ENCODE measurements at regions not wholly inside any gene's neighbourhood (a gene's known extent, or its start where the extent isn't known, plus 50 kb on each side); places are given as distances from the start of the nearest gene placed in this dataset.

- in situ Hi-C loops (cut with HindIII; ENCODE audit: low sequenced_read_pairs) = no loop called here
- TF ChIP-seq, protein P1, sequence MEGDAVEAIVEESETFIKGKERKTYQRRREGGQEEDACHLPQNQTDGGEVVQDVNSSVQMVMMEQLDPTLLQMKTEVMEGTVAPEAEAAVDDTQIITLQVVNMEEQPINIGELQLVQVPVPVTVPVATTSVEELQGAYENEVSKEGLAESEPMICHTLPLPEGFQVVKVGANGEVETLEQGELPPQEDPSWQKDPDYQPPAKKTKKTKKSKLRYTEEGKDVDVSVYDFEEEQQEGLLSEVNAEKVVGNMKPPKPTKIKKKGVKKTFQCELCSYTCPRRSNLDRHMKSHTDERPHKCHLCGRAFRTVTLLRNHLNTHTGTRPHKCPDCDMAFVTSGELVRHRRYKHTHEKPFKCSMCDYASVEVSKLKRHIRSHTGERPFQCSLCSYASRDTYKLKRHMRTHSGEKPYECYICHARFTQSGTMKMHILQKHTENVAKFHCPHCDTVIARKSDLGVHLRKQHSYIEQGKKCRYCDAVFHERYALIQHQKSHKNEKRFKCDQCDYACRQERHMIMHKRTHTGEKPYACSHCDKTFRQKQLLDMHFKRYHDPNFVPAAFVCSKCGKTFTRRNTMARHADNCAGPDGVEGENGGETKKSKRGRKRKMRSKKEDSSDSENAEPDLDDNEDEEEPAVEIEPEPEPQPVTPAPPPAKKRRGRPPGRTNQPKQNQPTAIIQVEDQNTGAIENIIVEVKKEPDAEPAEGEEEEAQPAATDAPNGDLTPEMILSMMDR (IDR thresholded peaks at IDR 0.05; ENCODE audit: low read depth, low read length) = no peak
These were observed 136.0 kb upstream of the SMIM31 start for GRCh38 chr4:164617911-164618310.

GRCh38 chr4:164621886-164622521 is 131.9 kb upstream of the SMIM31 start:
- no peak for DNase-seq (ENCODE audit: low read depth, low spot score)
- TF ChIP-seq, protein P1 (IDR thresholded peaks at IDR 0.05; ENCODE audit: low read depth, low read length) = no peak
- no peak overlapping the region for H3K4me3 ChIP-seq (ENCODE audit: low read depth, low read length)
- in situ Hi-C loops (cut with HindIII; ENCODE audit: low sequenced_read_pairs) = no loop called here

More at GRCh38 chr4:164617911-164618310, 136.0 kb upstream of the SMIM31 start:
- no peak overlapping the region for H3K4me3 ChIP-seq (ENCODE audit: low read depth, low read length)
- DNase-seq (ENCODE audit: low read depth, low spot score) = no peak

GRCh38 chr4:164623099-164623498 is 130.8 kb upstream of the SMIM31 start:
- TF ChIP-seq, protein P1 (IDR thresholded peaks at IDR 0.05; ENCODE audit: low read depth, low read length) = no peak
- in situ Hi-C loops (cut with HindIII; ENCODE audit: low sequenced_read_pairs) = no loop called here

GRCh38 chr4:164639001-164639400 is 114.9 kb upstream of the SMIM31 start:
- DNase-seq (ENCODE audit: low read depth, low spot score) = no peak
- TF ChIP-seq, protein P1 (IDR thresholded peaks at IDR 0.05; ENCODE audit: low read depth, low read length) = no peak
- in situ Hi-C loops (cut with HindIII; ENCODE audit: low sequenced_read_pairs) = no loop called here
- no peak overlapping the region for H3K4me3 ChIP-seq (ENCODE audit: low read depth, low read length)

More at GRCh38 chr4:164623099-164623498, 130.8 kb upstream of the SMIM31 start:
- no peak for DNase-seq (ENCODE audit: low read depth, low spot score)
- H3K4me3 ChIP-seq (ENCODE audit: low read depth, low read length) = no peak overlapping the region

DNA sequence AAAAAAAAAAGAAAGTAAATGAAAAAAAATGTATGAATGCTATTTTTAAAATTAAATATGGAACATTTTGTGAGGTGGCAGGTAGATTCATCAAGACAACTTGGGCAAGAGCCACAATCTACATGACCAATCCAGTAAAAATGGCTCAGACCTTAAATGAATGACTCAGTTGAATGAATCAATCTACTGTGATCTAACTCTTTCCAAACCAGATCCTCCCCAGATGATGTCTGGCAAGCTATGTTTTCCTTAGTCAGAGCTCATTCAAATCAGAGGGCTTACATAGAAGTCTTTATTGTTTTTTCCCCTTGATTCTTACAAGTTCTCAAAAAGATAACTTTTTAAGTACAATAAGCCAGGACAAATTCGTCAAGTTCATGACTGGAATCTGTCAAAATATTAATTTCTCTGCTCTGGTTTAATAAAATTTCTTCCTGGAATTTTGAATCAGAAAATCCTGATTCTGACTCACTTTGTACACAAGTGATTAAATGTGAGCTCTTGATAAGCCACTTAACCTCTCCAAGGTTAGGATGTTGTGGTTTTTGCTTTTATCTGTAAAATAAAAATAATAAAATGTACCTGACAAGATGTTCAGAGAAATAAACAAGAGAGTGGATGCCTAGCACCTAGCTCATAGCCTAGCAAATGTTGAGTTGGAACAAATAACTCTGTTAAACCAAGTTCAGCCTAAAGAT is 105.6 kb upstream of the SMIM31 start:
- peak; percentile 87 for DNase-seq (ENCODE audit: low read depth, low spot score)
- in situ Hi-C loops (cut with HindIII; ENCODE audit: low sequenced_read_pairs) = no loop called here
- TF ChIP-seq, protein P1 (IDR thresholded peaks at IDR 0.05; ENCODE audit: low read depth, low read length) = no peak
- H3K4me3 ChIP-seq (ENCODE audit: low read depth, low read length) = no peak overlapping the region

- TF ChIP-seq, protein P1 (IDR thresholded peaks at IDR 0.05; ENCODE audit: low read depth, low read length) = no peak
- DNase-seq (ENCODE audit: low read depth, low spot score) = no peak
- in situ Hi-C loops (cut with HindIII; ENCODE audit: low sequenced_read_pairs) = no loop called here
- H3K4me3 ChIP-seq (ENCODE audit: low read depth, low read length) = no peak overlapping the region
These were observed 105.1 kb upstream of the SMIM31 start for GRCh38 chr4:164648849-164649212.
